Adrenal gland (tissue), 5 donors: ENCODE measurements at regions not wholly inside any gene's neighbourhood (a gene's known extent, or its start where the extent isn't known, plus 50 kb on each side); places are given as distances from the start of the nearest gene placed in this dataset.

Source experiments
- CTCF ChIP-seq, 6 experiments: fragments of 450-650 bp in 4 of 6; fragments of 200-600 bp in 2 of 6; sonication (generic) in 1 of 6; IDR thresholded peaks; 1 replicate in 5 of 6; 2 replicates in 1 of 6; pipeline versions ENCODE4 v1.5.1 to v1.8.0; 2016 to 2021; ENCODE audit warnings: antibody characterized with exemption in 6 of 6, mild to moderate bottlenecking in 2 of 6, moderate library complexity in 1 of 6
- POLR2A ChIP-seq, 2 donors: fragments of 450-650 bp; IDR thresholded peaks; one replicate each; pipeline ENCODE4 v1.6.1; 2017; ENCODE audit warnings: antibody characterized with exemption in 2 of 2, mild to moderate bottlenecking in 2 of 2, moderate library complexity in 1 of 2
- donor health status: DM: no; HTN: no; CAD: no.

GRCh38 chr2:129721846-129722245, 257.6 kb upstream of the RAB6C start:
- no peak for TF ChIP-seq CTCF (IDR thresholded peaks at IDR 0.05)
- TF ChIP-seq POLR2A (IDR thresholded peaks at IDR 0.05) = no peak
